GM19351 (cell line): ENCODE measurements at regions not wholly inside any gene's neighbourhood (a gene's known extent, or its start where the extent isn't known, plus 50 kb on each side); places are given as distances from the start of the nearest gene placed in this dataset.
"Not testable (repeated sequence)": the region's sequence is repeated elsewhere in the genome, so short reads cannot be mapped to it uniquely, and the experiment has no call there.

Source experiments
- ATAC-seq: cut with Tn5 transposase; IDR thresholded peaks from one replicate; pipeline ENCODE4 v1.9.1; 2021; ENCODE audit warnings: mild to moderate bottlenecking, moderate library complexity; ENCODE audit not compliant: unreplicated experiment

- ATAC-seq: no peak
Measured at GRCh38 chr6:138656364-138657064, 117.1 kb upstream of the CCDC28A start.

DNA sequence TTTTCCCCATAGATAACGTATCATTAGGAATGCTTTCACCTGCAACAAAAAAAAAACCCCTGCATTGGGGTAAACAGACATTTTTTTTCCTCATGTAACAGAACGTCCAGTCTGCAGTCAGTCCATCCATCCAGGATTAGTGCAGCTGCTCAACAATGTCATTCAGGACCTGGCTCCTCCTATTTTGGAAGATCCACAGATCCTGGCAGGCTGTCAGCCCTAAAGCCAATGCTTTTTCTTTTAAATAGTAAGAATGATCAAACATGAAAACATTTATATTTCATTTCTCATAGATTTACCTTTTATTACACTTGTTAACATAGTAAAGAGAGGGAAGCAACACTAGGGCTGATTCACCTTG, 116.5 kb upstream of the CCDC28A start:
- ATAC-seq: no peak

- ATAC-seq: peak; percentile 91
Measured at GRCh38 chr6:138659998-138660397, 113.6 kb upstream of the CCDC28A start.

DNA sequence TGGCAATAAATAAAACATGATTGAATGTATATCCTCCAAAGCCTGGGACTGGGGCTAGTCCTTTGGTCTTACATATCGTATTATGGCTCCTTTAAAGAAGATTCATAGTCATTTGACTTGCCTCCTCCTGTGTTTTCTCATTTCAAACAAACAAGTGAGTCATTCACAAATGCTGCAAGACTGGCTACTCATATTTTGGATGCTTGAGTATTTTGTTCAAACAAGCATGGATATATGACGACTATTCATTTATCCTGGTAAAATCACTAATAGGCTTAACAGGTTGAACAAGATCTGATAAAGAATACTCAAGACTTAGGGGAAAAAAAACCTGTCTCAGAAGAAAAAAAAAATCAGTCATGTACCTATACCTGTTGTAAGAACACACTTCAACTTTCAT, 111.1 kb upstream of the CCDC28A start:
- no peak for ATAC-seq

DNA sequence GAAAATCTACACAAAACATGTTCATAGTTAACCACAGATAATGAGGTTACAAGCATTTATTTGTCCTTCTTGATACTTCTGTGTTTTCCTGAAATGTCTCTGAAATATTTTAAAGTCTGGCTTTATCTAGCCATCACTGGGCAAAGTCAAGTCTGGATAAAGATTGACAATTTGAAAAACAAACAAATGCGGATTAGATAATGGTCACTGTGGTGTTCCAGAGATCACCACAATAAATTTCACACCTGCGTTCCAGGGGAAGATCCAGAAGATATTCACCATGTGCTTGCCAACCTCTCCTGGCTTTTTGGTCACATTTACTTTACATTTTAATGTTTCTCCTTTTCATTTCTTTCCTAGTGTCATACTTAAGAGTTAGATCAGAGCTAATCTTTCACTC, 109.7 kb upstream of the CCDC28A start:
- ATAC-seq: no peak

DNA sequence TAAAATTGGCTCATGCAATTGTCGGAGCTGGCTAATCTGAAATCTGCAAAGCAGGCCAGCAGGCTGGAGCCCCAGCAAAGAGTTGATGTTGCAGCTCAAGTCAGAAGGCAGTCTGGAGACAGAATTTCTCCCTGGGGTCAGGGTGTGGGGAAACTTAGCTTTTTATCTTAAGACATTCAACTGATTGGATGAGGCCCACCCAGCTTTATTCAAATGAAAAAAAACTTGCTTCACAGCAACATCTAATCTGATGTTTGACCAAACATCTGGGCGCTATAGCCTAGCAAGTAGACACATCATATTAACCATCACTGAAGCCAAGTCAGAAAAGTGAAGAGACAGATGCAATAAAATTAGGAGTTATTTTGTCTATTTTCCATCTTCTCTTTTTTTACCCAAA, 108.8 kb upstream of the CCDC28A start:
- ATAC-seq: no peak

- ATAC-seq: no peak
Measured at GRCh38 chr6:138666636-138667035, 106.9 kb upstream of the CCDC28A start.

GRCh38 chr6:138667408-138667807, 106.2 kb upstream of the CCDC28A start:
- ATAC-seq: no peak

- ATAC-seq: no peak
Measured at GRCh38 chr6:138671351-138671750, 102.2 kb upstream of the CCDC28A start.

DNA sequence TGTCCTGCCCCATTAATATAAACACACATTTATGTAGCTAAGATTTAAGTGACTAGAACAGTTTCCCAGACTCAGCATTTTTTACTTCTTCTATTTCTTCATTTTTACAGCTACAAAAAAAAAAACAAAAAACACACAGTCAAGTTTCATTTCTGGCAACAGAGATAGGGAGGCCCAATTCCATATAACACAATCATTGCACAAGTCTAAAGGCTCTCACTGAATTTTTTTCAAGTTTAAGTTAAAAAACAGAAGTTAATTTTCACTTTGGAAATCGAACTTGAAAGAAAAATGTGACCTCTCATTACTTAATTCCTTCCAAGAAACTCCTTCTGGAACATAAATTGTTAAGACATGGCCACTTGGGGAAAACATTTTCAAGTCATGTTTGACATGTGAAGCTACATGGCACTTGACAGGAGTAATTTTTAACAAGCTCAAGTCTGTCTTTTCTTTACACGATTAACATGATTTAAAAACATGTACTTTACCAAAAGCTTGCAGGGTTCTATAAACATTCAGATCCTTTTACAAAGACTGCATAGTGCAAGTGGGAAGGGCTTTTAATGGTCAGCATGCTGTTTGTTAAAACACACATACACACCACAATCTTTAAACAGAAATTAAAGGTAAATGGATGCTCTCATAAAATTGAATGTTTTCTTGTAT, 100.1 kb upstream of the CCDC28A start:
- ATAC-seq: no peak

- ATAC-seq: not testable (repeated sequence)
Measured at GRCh38 chr6:138674444-138674843, 99.1 kb upstream of the CCDC28A start.

DNA sequence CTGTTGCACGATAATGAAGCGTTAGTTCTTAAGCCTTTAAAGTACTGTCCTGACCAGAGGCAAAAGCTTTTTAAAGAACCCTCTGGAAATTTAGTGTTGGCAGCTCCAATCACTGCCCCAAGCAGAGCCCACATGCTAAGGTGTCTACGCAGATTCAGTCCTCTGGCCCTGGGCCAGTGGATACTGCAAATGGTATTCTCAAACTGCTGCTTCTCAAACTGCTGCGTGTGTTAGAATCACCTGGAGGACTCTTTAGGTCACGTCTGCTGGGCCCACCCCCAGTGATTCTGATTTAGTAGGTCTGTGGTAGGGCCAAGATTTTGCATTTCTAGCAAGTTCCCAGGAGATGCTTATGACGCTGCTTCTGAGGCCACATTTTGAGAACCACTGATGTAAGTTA, 96.0 kb upstream of the CCDC28A start:
- no peak for ATAC-seq

- no peak for ATAC-seq
Measured at GRCh38 chr6:138678168-138678567, 95.4 kb upstream of the CCDC28A start.

- ATAC-seq: no peak
Measured at GRCh38 chr6:138680085-138680484, 93.5 kb upstream of the CCDC28A start.

DNA sequence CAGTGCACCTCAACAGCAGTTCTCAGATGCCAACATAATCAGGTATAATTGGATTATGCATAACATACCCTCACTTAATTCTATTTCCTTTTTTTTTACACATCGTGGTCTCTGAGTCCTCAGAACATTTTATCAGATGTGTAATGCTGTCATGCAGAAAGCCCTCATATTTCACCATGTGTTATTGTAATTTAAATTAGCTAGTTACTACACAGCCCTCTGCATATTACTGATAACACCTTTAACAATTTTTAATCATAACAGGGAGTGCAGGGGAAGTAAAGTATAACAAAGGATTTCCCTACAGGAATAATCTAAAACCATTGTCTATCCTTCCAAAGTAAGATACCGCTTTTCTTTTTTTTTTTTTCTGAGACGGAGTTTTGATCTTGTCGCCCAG, 91.9 kb upstream of the CCDC28A start:
- ATAC-seq: no peak

DNA sequence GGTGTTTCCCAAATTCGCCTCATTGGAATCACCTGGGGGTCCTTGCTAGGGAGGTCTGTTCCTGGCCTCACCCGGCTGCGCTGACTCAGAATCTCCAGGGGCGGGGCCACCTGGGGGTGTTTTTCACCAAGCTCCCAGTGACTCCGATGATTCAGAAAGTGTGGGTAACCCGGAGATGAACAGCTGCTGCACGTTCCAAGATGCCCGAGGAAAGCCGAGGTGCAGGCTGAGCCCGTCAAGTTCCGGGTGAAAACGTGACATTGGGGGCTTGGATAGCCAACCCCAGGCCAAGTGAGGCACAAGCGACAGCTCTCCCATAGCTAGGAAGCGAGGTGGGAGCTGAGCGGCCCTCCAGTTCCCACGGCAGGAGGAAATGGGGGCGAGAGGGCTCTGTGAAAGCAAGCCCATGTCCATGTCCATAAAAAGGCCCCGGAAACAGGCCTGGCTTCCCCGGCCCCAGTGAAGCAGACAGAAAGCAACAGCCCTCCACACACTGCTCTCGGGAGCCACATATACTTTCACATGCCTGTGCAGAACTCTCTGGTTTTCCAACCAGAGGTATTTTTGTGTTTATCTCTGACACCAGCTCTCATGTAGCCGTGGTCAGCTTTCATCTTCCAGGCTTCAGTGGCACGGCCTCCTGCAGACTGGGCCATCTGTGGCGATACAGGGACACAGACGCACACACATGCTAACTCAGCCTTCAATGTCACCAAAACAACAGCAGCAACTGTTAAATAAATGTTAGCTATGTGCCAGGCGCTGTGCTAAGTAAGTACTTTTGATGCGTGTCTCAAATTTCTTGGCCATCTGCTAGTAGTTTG, 90.7 kb upstream of the CCDC28A start:
- ATAC-seq: no peak

DNA sequence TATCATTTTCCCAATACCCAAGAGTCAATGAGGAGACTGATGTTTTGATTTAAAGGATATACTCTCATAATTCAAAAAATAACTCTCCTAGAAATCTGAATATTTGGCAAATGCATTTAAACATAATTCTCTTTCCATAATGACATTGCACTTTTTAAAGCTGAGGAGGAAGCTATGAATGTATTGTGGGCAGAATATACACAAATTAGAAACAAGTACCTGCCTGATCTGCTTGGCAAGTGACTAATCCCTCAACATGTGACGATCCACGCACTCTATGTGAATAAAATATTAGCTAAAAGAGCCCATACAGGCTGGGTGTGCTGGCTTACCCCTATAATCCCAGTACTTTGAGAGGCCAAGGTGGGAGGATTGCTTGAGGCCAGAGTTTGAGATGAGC, 88.3 kb upstream of the CCDC28A start:
- no peak for ATAC-seq

DNA sequence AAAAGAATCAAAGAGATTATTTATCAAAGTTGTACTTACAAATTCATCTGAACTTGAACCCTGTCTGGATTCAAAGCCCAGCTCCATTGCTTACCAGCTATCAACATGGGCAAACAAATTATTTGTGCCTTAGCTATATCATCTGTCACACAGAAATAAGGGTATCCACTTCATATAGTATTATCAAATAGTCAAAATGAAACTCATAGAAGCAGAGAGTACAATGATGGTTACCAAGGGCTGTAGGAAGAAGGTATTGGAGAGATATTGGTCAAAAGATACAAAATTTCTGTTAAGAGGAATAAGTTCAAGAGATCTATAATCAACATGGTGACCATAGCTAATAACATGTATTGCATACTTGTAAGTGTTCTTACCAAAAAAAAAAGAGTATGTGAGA, 87.8 kb upstream of the CCDC28A start:
- no peak for ATAC-seq

GRCh38 chr6:138688580-138688979, 85.0 kb upstream of the CCDC28A start:
- no peak for ATAC-seq

GRCh38 chr6:138689849-138690248, 83.7 kb upstream of the CCDC28A start:
- no peak for ATAC-seq

DNA sequence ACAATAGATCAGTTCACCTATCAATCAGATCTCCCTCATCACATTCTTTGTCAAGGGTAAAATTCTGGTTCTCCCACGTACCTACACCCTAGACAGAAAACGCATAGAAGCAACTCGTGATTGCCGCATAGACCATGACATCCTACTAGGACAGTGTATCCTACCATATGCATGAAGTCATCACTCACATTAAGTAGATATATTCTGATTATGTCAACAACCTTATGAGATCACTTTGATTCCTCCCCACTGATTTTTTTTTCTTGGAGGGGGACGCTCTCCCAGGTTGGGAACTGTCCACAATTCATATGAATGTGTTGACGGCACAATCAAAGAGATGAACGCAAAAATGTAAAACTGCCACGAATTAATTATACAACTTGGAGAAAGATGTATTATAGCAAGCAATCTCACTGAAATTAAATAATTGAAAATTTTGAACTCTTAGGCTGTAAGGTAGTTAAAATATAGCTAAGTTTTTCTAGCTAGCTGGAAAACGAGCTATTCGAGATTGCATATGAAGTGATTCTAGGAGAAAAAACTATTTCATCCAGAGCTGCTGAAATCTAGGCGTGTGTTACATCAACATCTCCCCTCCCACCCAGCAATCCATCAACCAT, 82.5 kb upstream of the CCDC28A start:
- ATAC-seq: no peak
